Activated CD4-positive, alpha-beta T cell treated with anti-CD3 and anti-CD28 coated beads, Interleukin-2, amount 50 U/mL, for 1 hour (primary cell): ENCODE measurements at regions not wholly inside any gene's neighbourhood (a gene's known extent, or its start where the extent isn't known, plus 50 kb on each side); places are given as distances from the start of the nearest gene placed in this dataset.

Source experiments
- DNase-seq: peaks from one replicate; pipeline ENCODE4 v3.0.0-alpha.2; 2020

- DNase-seq = no peak
Observed at GRCh38 chr3:22334996-22335395, 584.0 kb upstream of the ZNF385D start.

- no peak for DNase-seq
Observed at GRCh38 chr3:22349215-22349851, 598.3 kb upstream of the ZNF385D start.

GRCh38 chr3:22351806-22352205 is 600.8 kb upstream of the ZNF385D start:
- no peak for DNase-seq

- no peak for DNase-seq
Observed at GRCh38 chr3:22353126-22353525, 602.1 kb upstream of the ZNF385D start.

- no peak for DNase-seq
Observed at GRCh38 chr3:22358334-22358733, 607.3 kb upstream of the ZNF385D start.

GRCh38 chr3:22360164-22360563 is 609.2 kb upstream of the ZNF385D start:
- DNase-seq = no peak

- DNase-seq = no peak
Observed at GRCh38 chr3:22360970-22361369, 610.0 kb upstream of the ZNF385D start.

- no peak for DNase-seq
Observed at GRCh38 chr3:22361521-22361920, 610.5 kb upstream of the ZNF385D start.

- DNase-seq = no peak
Observed at GRCh38 chr3:22364851-22365250, 613.8 kb upstream of the ZNF385D start.

GRCh38 chr3:22366781-22367180 is 615.8 kb upstream of the ZNF385D start:
- DNase-seq = no peak

- DNase-seq = no peak
Observed at GRCh38 chr3:22371036-22371435, 620.0 kb upstream of the ZNF385D start.

GRCh38 chr3:22371607-22372291 is 620.7 kb upstream of the ZNF385D start:
- DNase-seq = no peak

GRCh38 chr3:22372292-22373062 is 621.5 kb upstream of the ZNF385D start:
- DNase-seq = no peak

GRCh38 chr3:22373182-22373581 is 622.2 kb upstream of the ZNF385D start:
- no peak for DNase-seq

GRCh38 chr3:22373827-22374226 is 622.8 kb upstream of the ZNF385D start:
- no peak for DNase-seq

- DNase-seq = no peak
Observed at GRCh38 chr3:22377421-22377820, 626.4 kb upstream of the ZNF385D start.

GRCh38 chr3:22378869-22379268 is 627.9 kb upstream of the ZNF385D start:
- DNase-seq = no peak

GRCh38 chr3:22380253-22380652 is 629.2 kb upstream of the ZNF385D start:
- DNase-seq = no peak

- DNase-seq = peak; percentile 14
Observed at GRCh38 chr3:22381564-22381963, 630.6 kb upstream of the ZNF385D start.

GRCh38 chr3:22383285-22383684 is 632.3 kb upstream of the ZNF385D start:
- DNase-seq = no peak

- DNase-seq = no peak
Observed at GRCh38 chr3:22386107-22386506, 635.1 kb upstream of the ZNF385D start.

GRCh38 chr3:22392286-22392685 is 641.3 kb upstream of the ZNF385D start:
- DNase-seq = no peak

- no peak for DNase-seq
Observed at GRCh38 chr3:22392859-22393258, 641.8 kb upstream of the ZNF385D start.

- DNase-seq = no peak
Observed at GRCh38 chr3:22399566-22399965, 648.6 kb upstream of the ZNF385D start.
